ENCODE measurements at regions not wholly inside any gene's neighbourhood (a gene's known extent, or its start where the extent isn't known, plus 50 kb on each side); places are given as distances from the start of the nearest gene placed in this dataset.
"Not testable (repeated sequence)": the region's sequence is repeated elsewhere in the genome, so short reads cannot be mapped to it uniquely, and the experiment has no call there.

DNA sequence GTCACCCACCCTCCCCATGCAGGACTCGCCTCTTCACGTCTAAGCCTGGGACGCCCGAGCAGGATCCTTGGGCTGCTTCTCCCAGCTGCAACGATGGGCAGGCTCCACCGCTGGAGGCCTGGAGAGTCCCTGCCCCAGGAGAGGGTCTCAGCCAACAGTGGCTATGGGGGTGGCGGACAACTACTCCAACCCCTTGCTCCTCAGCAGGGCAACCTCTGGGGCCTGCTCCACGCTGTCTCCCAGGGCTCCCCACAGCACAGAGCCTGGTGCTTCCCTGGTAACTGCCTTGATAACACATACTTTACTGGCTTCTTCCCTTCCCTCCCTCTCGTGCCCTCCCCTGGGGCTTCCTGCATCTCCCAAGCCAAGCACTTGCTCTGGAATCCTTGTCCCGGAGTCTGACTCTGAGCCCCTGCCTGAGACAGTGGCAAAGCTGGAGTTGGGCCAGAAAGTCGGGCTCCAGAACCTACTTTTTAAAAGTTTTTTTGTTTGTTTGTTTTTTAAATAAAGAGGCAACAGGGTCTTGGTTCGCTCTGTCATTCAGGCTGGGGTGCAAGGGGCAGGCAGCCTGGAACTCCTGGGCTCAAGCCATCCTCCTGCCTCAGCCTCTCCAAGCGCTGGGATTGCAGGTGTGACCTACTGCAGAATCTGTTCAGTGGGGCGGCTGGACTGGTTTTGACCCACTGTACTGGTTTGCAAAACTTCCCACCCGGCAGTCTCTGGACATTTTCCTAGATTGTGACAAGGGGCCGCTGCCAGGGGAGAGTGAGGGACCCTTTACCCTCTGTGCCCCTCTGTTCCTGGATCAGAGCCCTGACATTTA is 99.4 kb downstream of the TNFRSF13B start:
- intact Hi-C loops (cut with micrococcal nuclease; ENCODE audit: unreplicated experiment) = no loop called here

DNA sequence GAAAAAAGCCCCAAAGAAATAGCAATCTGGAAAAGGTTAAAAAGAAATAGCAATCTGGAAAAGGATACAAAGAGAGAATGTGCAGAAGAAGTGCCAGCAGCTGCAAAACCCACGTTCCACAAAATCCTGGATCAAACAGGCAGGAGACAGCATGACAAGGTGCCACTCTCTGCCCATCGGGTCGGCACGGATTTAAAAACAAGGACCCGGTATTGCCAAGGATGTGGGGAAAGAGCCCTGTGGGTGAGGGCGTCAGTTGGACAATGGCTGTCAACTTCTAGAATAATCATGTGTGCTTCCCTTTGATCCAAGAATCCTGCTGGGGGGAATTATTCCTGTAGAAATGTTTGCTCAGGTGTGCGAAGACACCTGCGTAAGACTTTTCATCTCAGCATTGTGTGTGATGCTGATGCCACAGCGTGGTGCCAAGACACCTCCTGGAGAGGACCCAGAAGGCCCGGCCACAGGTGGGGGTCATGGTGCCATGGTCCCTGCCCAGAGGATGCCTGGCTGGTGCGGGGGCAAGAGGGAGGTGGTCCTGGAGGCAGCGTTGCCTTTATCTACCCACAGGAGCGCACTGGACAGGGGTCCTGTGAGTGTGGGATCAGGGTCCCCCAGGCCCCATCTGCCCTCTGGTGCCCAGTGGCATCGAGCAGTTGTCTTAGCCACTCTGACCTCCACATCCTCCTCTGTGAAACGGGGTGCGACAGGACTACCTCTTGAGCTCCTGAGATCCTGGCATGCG is 100.3 kb downstream of the TNFRSF13B start:
- H3K4me2 ChIP-seq (ENCODE audit: low read length); H3K27ac ChIP-seq (ENCODE audit: low read depth, low read length, poor library complexity, severe bottlenecking); H3K4me1 ChIP-seq (ENCODE audit: insufficient read depth, low read length, poor library complexity, severe bottlenecking); H3K79me2 ChIP-seq (ENCODE audit: insufficient read depth, low read depth, low read length); intact Hi-C loops (cut with micrococcal nuclease; ENCODE audit: unreplicated experiment); H3K9me2 ChIP-seq (ENCODE audit: insufficient read depth, low read length); H4K20me1 ChIP-seq (ENCODE audit: insufficient read depth, low read length); H3K4me3 ChIP-seq (ENCODE audit: low read depth, low read length, poor library complexity, severe bottlenecking); H3K9me3 ChIP-seq (ENCODE audit: low read length); H2AFZ ChIP-seq (ENCODE audit: low read length); H3K36me3 ChIP-seq (ENCODE audit: insufficient read depth, low read length); DNase-seq (ENCODE audit: low spot score); CTCF ChIA-PET (ENCODE audit: unreplicated experiment); POLR2A ChIA-PET; BruUV-seq (replicated peaks): not testable (repeated sequence)

More for the DNA sequence above, 99.4 kb downstream of the TNFRSF13B start:
- Histone ChIP-seq H3K4me3 (ENCODE audit: low read depth, low read length, poor library complexity, severe bottlenecking) (no peak overlapping the region), H3K4me1 (ENCODE audit: insufficient read depth, low read length, poor library complexity, severe bottlenecking) (no peaks in the 10 kb centered on the region), H3K36me3 (ENCODE audit: insufficient read depth, low read length) (no peaks in the 10 kb centered on the region), H3K9me3 (ENCODE audit: low read length) (no peaks in the 10 kb centered on the region), H3K4me2 (ENCODE audit: low read length) (no peak overlapping the region), H4K20me1 (ENCODE audit: insufficient read depth, low read length) (no peaks in the 10 kb centered on the region), H3K27ac (ENCODE audit: low read depth, low read length, poor library complexity, severe bottlenecking) (no peak overlapping the region), H3K9me2 (ENCODE audit: insufficient read depth, low read length) (no peaks in the 10 kb centered on the region), H2AFZ (ENCODE audit: low read length) (no peak overlapping the region), H3K79me2 (ENCODE audit: insufficient read depth, low read depth, low read length) (no peaks in the 10 kb centered on the region)
- ChIA-PET CTCF (ENCODE audit: unreplicated experiment) (no interaction called here), POLR2A (no interaction called here)
- TF ChIP-seq, protein P1, sequence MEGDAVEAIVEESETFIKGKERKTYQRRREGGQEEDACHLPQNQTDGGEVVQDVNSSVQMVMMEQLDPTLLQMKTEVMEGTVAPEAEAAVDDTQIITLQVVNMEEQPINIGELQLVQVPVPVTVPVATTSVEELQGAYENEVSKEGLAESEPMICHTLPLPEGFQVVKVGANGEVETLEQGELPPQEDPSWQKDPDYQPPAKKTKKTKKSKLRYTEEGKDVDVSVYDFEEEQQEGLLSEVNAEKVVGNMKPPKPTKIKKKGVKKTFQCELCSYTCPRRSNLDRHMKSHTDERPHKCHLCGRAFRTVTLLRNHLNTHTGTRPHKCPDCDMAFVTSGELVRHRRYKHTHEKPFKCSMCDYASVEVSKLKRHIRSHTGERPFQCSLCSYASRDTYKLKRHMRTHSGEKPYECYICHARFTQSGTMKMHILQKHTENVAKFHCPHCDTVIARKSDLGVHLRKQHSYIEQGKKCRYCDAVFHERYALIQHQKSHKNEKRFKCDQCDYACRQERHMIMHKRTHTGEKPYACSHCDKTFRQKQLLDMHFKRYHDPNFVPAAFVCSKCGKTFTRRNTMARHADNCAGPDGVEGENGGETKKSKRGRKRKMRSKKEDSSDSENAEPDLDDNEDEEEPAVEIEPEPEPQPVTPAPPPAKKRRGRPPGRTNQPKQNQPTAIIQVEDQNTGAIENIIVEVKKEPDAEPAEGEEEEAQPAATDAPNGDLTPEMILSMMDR (conservative IDR thresholded peaks at IDR 0.05; ENCODE audit: low read length) = no peak
- no peak for TF ChIP-seq EZH2phosphoT487 (IDR thresholded peaks at IDR 0.05; ENCODE audit: borderline replicate concordance, low read depth, low read length)
- DNase-seq (ENCODE audit: low spot score) = no peak
- BruUV-seq (replicated peaks) = no TSS peak

DNA sequence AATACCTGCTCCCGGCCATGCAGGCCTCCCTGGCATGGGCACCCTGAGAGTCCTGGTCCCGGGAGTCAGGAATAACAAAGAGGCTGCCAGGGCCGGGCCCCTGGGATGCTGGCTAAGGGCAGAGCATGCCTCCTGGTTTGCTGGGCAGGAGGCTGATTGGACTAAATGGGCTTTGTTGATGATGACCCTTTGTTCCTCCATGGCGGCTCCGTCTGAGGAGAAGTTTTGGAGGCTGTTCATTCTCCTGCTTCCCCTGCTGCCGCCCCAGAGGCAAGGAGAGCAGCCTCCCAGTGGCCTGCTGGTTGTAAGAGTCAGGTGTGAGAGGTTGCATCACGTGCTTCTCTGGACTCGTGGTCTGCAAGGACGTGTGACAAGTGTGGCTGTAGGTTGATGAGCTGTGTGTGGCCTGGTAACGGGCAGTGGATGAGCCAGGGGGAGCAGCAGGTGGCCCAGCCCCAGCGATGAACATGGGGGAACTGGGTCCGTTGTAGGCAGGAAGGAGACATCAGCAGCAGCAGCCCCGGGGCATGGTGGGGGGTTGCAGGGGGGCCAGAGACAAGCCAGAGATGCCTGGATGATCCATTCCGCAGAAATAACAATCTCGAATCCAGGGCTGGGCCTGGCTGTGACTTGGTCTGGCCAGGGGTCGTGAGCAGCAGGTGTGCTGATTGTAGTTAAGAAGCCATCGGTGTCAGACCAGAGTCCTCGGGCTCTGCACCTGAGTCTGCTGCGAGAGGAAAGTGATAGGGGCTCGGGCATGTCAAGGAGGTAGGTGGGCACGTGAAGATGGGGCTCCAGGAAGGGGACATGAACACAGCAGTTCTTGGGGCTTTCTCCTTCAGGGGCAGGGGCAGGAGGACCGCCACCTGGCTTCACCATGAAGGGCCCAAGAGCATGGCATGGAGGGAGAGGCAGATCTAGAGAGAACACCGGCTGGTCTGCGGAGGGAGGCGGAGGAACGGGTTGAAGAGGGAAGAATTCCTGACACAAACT is 101.4 kb downstream of the TNFRSF13B start:
- no peaks in the 10 kb centered on the region for H3K9me3 ChIP-seq (ENCODE audit: low read length)
- no peaks in the 10 kb centered on the region for H4K20me1 ChIP-seq (ENCODE audit: insufficient read depth, low read length)
- ChIA-PET POLR2A (no interaction called here), CTCF (ENCODE audit: unreplicated experiment) (no interaction called here)
- H3K4me1 ChIP-seq (ENCODE audit: insufficient read depth, low read length, poor library complexity, severe bottlenecking) = no peaks in the 10 kb centered on the region
- no peak overlapping the region for H3K4me3 ChIP-seq (ENCODE audit: low read depth, low read length, poor library complexity, severe bottlenecking)
- H3K4me2 ChIP-seq (ENCODE audit: low read length) = no peak overlapping the region
- intact Hi-C loops (cut with micrococcal nuclease; ENCODE audit: unreplicated experiment) = no loop called here
- no peaks in the 10 kb centered on the region for H3K9me2 ChIP-seq (ENCODE audit: insufficient read depth, low read length)
- H2AFZ ChIP-seq (ENCODE audit: low read length) = no peak overlapping the region
- H3K36me3 ChIP-seq (ENCODE audit: insufficient read depth, low read length) = no peaks in the 10 kb centered on the region
- H3K27ac ChIP-seq (ENCODE audit: low read depth, low read length, poor library complexity, severe bottlenecking) = no peak overlapping the region
- DNase-seq (ENCODE audit: low spot score) = no peak
- TF ChIP-seq EZH2phosphoT487 (IDR thresholded peaks at IDR 0.05; ENCODE audit: borderline replicate concordance, low read depth, low read length) = no peak
- TF ChIP-seq, protein P1 (conservative IDR thresholded peaks at IDR 0.05; ENCODE audit: low read length) = no peak
- H3K79me2 ChIP-seq (ENCODE audit: insufficient read depth, low read depth, low read length) = no peaks in the 10 kb centered on the region
- no TSS peak for BruUV-seq (replicated peaks)

DNA sequence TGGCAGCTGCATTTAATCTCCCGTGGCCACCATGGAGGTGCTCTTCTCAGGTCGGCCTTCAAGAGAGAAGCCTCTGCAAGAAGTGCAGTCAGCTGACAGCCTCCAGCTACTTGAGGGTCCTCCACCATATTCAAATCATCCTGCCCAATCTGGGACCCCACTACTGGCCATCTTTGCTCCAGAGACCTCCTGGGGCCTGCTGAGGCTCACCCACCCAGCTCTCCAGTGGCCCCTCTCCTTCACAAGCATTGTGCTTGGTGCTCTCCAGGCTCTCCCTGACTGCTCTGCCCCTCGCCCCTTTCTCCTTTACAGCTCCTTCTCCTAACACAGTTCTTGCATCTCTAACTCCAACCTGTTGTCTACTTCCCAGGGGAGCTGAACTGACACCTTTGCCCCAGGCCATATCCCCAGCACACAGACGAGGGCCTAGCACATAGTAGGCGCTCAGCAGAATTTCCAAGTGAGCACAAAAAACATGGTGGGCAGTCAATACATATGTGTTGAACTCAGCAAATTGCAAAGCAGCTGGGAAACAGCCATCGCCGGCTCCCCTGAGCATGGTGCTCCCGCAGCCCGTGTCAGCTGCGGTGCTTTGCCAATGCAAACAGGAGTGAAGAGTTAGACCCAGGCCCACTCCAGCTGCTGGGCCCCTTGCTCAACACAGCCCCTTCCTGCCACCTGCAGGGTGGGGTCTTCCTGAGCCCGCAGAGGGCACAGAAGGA is 102.2 kb downstream of the TNFRSF13B start:
- CTCF ChIA-PET (ENCODE audit: unreplicated experiment); H2AFZ ChIP-seq (ENCODE audit: low read length); H3K79me2 ChIP-seq (ENCODE audit: insufficient read depth, low read depth, low read length); BruUV-seq (replicated peaks); H3K4me2 ChIP-seq (ENCODE audit: low read length); DNase-seq (ENCODE audit: low spot score); H3K4me3 ChIP-seq (ENCODE audit: low read depth, low read length, poor library complexity, severe bottlenecking); intact Hi-C loops (cut with micrococcal nuclease; ENCODE audit: unreplicated experiment); H3K27ac ChIP-seq (ENCODE audit: low read depth, low read length, poor library complexity, severe bottlenecking); H3K9me3 ChIP-seq (ENCODE audit: low read length); H3K36me3 ChIP-seq (ENCODE audit: insufficient read depth, low read length); H4K20me1 ChIP-seq (ENCODE audit: insufficient read depth, low read length); H3K9me2 ChIP-seq (ENCODE audit: insufficient read depth, low read length); H3K4me1 ChIP-seq (ENCODE audit: insufficient read depth, low read length, poor library complexity, severe bottlenecking): not testable (repeated sequence)
- POLR2A ChIA-PET = interaction anchor here (0.7 kb wide), 1 partner anchor 331 kb away, joined by 3 read pairs; no protein-coding TSS in a partner anchor
